Iris pigment epithelial cell (primary cell): ENCODE measurements at regions not wholly inside any gene's neighbourhood (a gene's known extent, or its start where the extent isn't known, plus 50 kb on each side); places are given as distances from the start of the nearest gene placed in this dataset.
A peak's percentile ranks its signal among the peaks of the same experiment; 100 is the strongest.

ENCODE experiments used
- DNase-seq: peaks from one replicate; pipeline ENCODE4 v3.0.0-alpha.2; 2011; ENCODE audit warnings: low read depth

DNA sequence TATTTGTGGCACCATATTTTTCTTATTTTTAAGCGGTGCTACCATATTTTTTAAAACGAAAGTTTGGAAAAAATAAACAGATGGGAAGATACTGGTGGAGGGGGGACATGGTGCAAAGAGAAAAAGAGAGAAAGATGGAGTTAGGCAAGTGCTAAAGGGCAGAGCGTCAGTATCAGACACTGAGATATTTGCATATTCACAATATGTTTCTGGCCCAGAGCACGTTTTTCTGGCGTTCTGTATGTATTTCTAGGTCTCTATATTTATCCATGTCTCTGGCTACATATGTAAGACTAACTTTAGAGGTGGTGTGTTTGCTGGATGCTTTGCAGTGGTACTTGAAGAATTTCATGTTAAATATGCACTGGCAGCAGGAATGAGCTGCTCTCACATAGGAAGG, 414.0 kb downstream of the TLE4 start:
- no peak for DNase-seq

DNA sequence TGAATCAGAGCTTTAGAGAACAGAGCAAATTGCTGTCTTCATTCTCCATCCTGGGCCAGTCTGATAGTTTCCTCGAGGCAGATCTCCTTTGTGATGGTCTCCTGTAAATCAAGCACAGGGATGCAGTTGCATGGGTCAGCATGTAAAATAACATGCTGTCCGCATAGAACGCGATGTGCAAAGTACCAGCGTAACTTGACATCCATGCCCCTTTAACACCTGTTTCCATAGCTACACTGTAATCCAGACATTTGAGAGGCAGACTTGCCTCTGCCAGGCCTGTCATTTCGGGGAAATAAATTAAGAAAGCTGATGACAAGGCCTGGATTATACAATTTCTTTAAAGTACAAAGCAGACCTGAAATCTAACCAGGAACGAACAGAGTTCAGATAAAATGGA, 413.5 kb downstream of the TLE4 start:
- no peak for DNase-seq

DNA sequence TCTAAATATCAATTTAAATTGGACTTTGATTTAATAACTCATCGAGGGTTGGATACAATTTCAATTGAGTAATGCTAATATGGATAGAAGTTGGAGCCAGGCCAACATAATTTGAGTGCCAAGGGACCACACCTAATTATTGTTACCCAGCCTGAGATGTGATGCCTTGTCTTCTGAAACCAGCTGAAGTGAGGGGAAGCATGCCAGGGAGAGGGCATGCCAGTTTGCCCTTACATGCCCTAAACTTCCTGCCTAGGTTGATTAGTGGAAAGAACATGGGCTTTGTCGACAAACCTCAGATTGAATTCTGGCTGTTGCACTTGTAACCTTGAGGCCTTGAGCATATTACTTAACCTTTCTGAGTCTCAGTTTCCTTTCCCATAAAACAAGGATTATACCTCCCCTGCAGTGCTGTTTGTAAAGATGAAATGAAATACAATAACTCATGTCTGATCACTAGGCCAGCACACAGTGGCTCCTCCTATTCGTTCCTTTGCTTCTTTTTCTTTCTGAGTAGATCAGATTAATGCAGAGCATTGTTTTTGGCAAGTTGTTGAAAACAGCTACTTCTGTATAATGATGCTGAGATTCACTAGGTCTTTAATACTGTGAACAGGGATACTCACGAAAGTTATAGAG, 412.8 kb downstream of the TLE4 start:
- DNase-seq = no peak

DNA sequence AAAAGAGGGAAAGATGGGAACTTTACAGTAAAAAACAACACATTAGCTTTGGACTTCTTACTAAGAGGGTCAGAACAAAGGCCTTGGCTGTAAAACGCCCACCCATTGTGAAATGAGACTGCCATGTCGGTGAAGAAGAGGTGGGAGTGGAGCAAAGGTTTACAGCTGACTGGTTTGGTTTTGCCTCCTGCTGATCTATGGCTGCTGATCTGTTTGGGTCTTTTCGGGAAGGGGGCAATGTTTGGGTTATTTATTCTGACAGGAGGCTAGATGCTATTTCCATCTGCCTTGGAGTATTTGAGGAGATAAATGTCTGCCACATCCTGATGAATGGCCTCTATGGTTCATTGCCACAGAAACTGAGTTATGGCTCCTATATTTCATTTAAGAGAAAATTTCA, 408.7 kb downstream of the TLE4 start:
- no peak for DNase-seq

DNA sequence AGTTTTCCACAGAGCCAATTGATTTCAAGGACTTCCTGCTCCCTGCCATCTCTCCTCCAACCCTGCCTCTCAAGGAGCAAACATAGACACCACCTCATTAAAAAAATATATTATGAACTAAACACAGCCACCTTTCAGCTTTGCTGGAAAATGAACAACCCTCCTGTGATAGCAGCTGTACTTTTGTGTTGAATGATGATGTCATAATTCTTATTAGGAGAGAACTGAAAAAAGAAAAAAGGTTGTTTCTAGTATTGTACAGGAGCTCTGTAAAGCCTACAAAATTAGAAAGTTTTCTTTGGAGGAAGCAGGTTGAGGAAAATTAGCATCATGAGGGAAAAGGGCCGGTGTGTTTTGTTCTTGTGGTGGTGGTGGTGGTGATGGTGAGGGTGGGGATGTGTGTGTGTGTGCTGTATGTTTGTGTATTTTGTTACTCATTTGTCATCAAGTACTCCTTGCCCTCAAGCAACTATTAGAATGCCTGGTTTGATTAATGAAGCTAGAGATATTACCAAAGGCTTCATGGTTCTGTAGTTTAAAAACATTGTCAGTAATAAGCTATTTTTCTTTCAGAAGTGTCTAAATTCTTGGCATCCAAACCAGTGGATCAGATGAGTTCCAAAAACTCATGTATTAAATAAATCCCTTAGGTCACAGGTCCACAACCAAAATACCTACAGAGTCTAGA, 405.9 kb downstream of the TLE4 start:
- DNase-seq = no peak

DNA sequence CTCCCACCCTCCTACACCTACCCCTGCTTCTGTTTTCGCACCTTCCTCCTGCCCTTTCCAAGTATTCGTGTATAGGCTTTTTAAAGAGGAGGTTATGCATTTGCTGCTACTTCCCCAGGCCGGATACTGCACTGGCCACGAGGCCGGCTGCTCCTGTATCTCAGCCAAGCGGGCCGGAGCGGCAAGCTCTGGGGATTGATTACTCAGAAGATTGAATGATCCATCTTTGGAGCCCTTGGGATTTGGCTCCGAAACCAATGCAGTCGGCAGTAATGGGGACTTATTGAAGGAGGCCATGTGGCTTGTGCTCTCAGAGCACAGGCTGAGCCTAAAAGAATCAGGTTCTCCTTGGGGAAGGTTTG, 405.3 kb downstream of the TLE4 start:
- DNase-seq = no peak

DNA sequence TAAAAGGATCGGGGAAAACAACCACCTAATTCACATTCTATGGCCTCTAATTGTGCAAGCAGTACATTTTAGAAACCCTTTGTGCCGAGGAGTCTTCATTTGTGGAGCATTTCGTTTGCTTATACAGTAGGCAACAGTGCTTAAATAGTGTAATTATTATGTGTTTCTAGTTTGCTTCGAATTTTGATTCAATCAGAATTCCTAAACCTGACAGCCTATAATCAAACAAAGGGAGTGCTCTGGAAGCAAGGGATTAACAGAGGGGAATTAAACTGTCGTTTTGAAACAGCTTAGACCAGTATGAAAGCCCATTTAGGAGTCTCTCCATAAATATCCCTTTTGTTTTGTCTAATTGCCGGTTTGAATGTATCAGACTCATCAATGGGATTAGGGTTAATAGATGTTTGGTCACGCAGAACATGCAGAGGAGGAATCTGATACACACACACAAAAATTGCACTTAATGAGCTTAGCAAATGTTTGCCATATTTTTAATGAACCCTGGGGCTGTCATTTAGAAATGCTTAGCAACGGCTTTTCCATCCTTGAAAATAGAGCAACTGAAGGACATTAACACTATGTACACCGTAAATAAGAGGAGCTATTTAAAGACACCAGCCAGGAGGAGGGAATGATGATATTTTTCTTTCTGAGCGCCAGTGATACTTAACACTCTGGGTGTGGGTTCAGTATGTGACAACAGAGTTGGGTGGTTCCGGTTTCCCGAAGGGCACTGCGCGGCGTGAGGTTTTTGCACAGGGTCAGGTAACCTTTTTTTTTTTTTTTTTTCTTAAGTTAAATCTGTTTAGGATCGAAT, 404.7 kb downstream of the TLE4 start:
- DNase-seq = no peak

DNA sequence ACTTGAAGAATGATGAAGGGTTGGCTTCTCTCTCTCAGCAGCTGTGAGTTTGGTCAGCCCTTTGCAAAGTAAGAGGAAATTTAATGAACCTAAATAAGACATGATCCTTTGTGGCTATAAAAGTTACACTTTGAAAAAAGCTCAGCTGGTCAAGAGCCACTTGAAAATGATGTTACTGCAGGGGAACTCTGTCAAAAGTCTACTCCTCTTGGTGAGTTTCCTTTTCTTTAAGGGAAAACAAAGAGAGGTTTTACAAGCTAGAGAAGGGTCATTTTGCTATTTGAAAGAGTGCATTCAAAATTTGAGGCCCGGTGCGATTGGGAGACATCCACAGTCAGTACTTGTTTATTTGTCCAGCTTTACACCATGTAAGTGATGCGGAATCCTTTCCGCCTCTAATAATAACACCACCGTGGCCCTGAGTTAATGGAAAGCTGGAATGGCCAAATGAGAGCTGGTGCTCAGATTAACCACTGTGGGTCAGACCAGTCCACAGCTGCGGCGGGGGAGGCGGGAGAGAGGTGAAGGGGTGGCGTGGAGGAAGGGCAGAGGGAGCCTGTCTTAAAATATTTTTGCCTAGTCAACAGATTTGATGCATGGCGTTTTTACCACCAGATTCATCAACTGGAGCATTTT, 404.0 kb downstream of the TLE4 start:
- DNase-seq = no peak

DNA sequence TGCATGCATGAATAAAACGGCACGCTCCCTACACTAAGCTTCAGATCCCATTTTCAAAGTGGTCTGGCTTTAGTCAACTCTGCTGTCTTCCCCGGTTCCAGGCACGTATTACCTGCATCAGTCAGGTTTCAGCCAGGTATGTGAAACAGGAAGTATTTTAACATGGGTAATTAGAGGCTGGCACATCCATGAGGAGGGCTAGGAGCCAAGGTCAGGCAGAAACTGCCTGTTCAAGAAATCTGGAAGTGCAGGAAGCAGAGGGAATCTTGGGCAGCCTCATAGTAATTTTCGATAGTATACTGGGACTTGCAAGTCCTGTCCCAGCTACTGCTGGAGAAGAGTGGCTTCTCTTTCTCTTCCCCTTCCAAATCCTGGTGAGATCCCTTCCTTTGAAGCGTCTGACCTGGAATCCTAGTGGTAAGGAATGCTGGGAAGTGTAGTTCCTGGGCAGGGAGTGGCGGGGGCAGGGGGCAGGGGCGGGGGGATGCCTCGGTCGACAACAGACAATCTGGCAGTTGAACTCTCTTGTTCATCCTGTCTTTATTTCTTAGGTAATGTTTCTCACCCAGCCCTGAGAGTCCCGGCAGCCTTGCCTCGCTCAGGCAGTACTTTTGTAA, 403.1 kb downstream of the TLE4 start:
- no peak for DNase-seq

DNA sequence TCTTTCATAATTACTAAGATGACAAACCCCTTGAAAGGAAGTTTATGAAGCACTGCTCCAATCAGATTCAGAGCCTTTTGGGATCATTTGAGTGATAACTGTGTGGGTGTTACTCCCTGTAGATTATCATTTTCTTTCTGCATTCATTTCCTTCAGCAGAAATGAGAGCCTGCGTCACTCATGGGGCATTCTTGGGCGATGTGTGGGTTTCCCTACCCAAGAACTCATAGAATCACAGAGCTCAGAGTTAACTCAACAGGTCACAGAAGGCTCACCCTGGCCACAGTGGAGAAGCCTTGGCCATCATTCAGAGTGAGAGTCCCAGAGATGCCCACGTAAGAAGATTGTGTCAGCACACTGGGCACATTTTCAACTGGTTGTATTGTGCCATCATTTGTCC, 401.9 kb downstream of the TLE4 start:
- DNase-seq = no peak

DNA sequence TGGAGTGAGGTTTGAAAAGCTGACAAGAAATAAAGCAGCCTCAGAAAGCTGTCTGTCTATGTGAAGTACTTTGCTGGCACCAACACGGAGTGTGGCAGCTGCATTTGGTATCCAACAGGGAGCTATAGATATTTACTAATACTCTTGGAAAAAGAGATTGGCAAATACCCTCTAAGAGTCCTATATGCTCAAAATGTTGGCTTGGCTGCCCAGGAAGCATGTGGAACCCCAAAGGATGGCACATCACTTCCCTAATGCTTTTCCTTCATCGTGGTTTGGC, 398.3 kb downstream of the TLE4 start:
- DNase-seq = no peak

DNA sequence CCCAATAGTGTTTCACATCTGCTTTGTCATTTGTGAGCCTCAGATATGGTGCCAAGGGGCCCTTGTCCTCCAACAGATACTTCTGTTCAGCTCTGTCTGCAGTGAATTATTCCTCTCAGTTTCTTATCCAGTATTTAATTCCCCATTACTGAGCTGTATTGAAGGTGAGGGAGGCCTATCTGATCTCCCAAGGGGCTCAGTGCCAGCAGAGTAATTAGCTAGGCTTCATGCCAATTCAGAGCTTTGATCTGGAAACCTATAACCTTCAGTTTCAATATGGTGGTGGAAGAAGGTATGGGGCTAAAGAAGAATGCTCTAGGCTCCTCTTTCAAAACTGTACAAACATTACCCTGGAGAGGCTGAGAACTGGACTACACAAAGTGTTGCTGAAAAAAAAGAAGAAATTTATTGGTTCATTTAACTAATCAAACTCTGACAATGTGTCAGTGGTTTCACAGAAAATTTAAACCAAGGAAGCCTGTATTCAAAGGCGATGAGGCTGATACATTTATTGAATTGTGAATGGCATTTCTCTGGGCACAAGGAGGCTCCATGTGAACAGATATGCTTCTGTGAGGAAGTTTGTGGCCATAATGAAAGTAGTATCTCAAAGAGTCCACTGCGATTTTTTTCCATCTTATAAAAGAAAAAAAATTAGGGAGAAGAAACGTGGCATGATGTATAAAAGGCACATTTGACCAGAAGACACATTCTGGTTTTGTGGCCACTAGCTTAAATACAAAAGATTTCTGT, 397.8 kb downstream of the TLE4 start:
- DNase-seq = no peak

DNA sequence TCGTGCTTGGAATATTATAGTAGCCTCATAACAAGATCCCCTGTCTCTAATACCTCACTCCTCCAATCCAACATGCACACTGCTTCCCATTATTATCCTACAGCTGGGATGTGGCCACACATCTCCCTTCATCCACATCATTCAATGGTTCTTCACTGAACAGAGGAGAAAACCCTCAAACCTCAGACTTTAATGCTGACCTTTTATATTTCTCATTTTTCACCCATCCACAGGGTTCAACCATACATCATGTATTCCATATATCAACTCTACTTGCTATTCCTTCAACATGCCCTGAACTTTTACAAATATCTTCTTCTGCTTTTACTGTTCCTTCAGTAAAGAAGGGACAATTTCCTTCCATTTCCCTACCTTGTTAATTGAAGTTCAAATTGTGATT, 396.8 kb downstream of the TLE4 start:
- DNase-seq = no peak

DNA sequence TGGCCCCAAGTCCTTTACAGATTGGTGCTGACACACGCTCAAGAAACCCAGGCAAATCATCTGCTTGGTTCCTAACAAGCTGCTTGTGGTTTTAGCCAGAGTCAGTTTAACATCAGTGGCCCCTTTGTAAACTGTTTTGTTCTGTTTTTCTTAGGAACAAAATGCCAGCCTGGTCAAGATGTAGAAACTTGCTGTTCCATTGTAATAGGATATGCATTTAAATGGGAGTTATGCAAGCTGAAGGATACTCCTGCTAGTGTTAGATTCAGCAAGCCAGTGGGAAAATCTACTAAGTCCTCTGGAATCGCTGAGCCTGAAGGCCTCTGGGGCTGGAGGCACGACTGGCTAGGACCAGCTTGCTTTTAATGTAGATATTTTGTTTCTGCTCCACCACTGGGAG, 391.1 kb downstream of the TLE4 start:
- peak; percentile 1 for DNase-seq

DNA sequence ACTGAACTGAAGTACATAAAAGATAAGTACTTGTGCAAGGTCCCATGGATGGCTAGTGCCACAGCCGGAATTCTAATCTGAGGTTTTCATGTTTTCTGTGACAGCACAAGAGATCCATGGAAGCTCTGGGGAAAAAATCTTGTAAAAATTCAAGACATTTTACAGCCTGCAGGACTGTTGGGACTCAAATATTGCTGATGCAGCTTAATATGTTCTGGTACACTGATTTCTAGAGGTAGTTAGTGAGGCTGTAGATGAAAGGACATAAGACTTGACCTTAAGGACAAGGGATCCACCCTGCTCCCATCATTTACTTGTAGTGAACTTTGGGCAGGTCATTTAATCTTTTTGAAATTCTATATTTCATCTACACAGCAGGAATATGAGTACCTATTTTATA, 390.4 kb downstream of the TLE4 start:
- DNase-seq = no peak

DNA sequence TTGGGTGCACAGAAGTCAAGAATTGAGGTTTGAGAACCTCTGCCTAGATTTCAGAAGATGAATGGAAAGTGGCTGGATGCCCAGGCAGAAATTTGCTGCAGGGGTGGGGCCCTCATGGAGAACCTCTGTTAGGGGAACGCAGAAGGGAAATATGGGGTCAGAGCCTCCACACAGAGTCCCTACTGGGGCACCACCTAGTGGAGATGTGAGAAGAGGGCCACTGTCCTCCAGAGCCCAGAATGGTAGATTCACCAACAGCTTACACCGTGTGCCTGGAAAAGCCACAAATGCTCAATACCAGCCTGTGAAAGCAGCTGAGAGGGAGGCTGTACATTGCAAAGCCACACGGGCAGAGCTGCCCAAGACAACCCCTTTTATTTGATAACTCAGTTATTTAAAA, 383.5 kb downstream of the TLE4 start:
- DNase-seq = peak; percentile 3

DNA sequence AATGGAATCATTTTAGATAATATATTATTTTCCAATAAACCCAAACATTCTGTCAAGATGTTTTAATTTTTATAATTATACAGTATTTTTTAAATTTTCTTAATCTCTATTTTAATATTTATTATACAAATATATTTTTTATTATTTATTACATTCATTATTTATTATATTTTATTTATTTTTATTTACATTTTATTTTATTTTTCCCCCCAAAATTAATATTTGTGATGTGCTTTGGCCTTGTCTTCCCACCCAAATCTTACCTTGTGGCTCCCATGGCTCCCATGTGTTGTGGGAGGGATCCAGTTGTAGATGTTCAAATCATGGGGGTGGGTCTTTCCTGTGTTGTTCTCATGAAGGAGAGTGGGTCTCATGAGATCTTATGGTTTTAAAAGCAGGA, 382.1 kb downstream of the TLE4 start:
- no peak for DNase-seq

DNA sequence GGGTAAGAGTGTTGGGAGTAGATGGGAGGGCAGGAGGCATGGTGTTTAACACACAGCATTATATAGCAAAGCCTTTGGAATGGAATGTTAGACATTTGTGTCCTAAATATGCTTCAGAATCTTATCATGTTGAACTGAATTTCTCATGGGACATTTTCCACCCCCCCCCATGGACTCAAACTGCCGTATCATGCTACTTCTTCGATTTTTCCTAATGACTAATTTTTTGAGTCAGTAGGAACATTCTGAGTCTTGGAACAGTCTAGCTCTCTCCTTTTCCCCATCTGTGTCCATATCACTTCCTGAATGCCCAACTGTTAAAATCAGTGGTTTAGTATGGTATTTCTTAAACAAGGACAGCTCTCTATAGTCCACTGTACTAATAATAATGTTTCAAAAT, 380.6 kb downstream of the TLE4 start:
- DNase-seq = peak; percentile 7

DNA sequence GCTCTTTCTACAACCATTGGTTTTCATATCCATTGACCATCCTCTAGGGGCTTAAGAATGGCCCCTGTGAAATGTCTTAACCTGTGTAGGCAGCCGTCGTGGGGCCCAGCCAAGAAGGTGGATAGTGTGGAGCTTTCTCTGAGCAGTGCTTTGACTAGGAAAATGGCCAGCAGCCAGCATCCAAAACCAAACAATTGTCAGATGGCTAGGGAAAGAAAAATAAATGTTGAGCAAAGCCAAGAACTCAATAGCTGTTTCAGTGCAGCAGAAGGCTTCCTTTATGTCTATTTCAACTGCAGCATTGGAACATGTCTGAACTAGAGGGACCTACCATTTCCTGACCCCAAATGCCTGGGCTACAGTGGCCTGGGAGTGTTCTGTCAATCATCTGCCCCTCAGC, 374.9 kb downstream of the TLE4 start:
- DNase-seq = peak; percentile 15

DNA sequence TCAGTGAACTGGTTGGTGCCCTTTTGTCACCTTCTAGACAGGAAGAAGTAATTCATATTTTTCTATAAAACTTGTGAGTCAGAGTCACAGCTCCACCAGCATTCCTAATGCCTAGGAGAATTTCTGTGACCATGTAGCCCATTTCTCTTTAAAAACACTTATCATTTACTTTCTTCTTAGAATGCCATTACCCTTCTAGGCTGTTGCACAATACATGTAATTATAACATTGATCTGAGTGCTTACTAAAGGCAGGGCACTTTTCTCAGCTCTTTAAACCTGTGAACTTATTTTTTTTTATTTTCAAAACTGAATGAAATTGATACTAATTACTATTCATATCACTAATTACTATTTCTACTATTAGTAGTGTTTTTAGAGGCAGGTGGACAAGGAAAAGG, 373.7 kb downstream of the TLE4 start:
- DNase-seq = peak; percentile 4

DNA sequence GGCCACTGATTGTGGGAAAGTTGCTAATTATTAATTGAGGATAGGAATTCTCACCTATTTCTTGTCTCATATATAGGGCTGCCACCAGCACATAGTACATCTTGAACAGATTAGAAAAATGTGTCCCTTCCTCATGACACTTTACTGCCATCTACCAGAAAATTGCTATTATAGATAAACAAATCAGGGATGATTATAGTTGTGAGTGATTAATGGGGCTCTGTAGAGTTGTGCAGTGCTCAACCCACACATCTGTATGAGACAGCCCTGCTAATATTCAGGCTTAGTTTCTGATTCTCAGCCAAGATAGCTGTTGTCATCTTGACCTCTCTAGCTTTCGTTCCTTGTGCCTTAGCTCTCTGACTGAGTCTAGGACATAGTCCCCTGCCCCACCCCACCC, 373.3 kb downstream of the TLE4 start:
- peak; percentile 1 for DNase-seq

DNA sequence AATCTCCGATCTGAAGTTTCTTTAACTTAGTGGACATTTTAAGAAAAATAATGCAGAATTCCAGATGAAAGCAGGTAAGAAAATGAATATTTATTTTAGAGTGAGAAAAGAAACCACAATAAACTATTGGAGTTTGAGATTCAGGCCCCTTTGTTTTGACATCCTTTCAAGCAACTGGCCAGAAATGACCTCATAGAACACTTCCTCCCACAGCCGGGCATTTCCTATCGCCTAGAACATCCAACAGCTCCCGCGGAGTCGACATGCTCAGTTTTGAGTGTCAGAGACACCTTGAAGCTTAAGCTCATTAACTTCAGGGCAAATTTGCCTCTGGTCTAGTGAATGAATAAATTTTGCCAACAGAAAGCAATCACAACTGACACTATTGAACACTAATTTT, 369.2 kb downstream of the TLE4 start:
- DNase-seq = no peak
